ENCODE measurements at regions not wholly inside any gene's neighbourhood (a gene's known extent, or its start where the extent isn't known, plus 50 kb on each side); places are given as distances from the start of the nearest gene placed in this dataset.

DNA sequence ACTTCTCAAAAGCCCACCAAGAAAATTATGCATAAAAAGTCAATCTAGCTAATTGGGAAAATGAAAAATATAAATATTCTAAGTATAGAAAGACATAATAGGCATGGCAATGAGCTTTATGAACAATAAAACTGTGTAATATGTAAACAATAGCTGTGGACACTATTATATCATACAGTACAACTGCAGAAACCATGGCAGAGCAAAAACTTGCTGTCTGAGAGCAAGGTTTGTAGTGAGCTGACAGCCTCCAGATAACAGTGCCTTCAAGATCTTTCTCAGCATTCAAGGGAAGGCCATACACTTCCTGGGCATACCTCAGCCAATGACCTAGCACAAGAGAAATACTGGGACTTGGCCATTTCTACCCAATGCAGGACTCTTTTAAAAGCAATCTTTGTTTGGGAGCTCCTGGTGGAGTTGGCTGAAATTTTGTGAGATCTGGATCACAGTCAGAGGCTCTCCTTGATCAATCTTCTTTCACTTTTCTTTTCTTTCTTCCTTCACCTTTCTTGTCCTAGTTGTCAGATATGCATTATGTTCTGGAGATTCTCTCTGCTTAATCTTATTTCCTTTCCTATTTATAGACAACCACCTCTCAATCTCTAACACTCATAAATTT is 427.2 kb upstream of the UBE2E3 start:
- Histone ChIP-seq H3K14ac (replicated peaks; ENCODE audit: low read depth, low read length) (no peak overlapping the region), H3K4me2 (ENCODE audit: low read depth, low read length) (no peak overlapping the region), H3K4ac (ENCODE audit: low read depth, low read length) (no peak overlapping the region), H2AFZ (replicated peaks; ENCODE audit: low read length, poor library complexity) (no peak overlapping the region), H4K91ac (ENCODE audit: insufficient read depth, low read depth, low read length) (no peak overlapping the region), H3K18ac (ENCODE audit: low read depth, low read length) (0 out of 2 replicates have a peak overlapping the region, but pooled peaks have one; percentile 27), H3K9me3 (ENCODE audit: control insufficient read depth, insufficient read depth, low read length) (no peaks in the 10 kb centered on the region), H2AK5ac (ENCODE audit: low read depth, low read length) (no peak overlapping the region), H2BK15ac (ENCODE audit: low read depth, low read length) (no peak overlapping the region), H3K36me3 (ENCODE audit: control insufficient read depth, insufficient read depth, low read length) (no peaks in the 10 kb centered on the region), H3K27ac (ENCODE audit: insufficient read depth, low read length) (no peak overlapping the region), H2BK20ac (ENCODE audit: low read depth, low read length) (no peak overlapping the region), H4K8ac (ENCODE audit: low read depth in 2 of 2, low read length in 2 of 2) (no peak overlapping the region), H3K56ac (ENCODE audit: extremely low read depth, insufficient read depth, low read length) (no peak overlapping the region), H3K23ac (ENCODE audit: low read depth, low read length) (no peak overlapping the region), H3K79me1 (ENCODE audit: low read depth in 1 of 2, low read length in 2 of 2) (no peaks in the 10 kb centered on the region), H3K9me1 (ENCODE audit: insufficient read depth, low read length) (no peaks in the 10 kb centered on the region), H4K20me1 (ENCODE audit: insufficient read depth, low read length) (no peaks in the 10 kb centered on the region), H3K4me3 (ENCODE audit: insufficient read depth, low read depth, low read length) (no peak overlapping the region), H2AK9ac (replicated peaks; ENCODE audit: low read depth, low read length, poor library complexity) (no peak overlapping the region), H4K5ac (ENCODE audit: low read depth, low read length) (no peak overlapping the region), H2BK5ac (ENCODE audit: low read depth, low read length, poor library complexity, severe bottlenecking) (no peak overlapping the region), H3K4me1 (ENCODE audit: control insufficient read depth, insufficient read depth, low read length) (no peaks in the 10 kb centered on the region), H3K9ac (ENCODE audit: low read depth, low read length) (no peak overlapping the region), H2BK120ac (ENCODE audit: low read depth, low read length) (no peak overlapping the region), H3K27me3 (ENCODE audit: control insufficient read depth, insufficient read depth, low read length) (no peaks in the 10 kb centered on the region)
- BruUV-seq (replicated peaks) = no TSS peak
- CTCF ChIA-PET = no interaction called here
- no peak for TF ChIP-seq SMC3 (IDR thresholded peaks at IDR 0.05; ENCODE audit: low read depth, low read length)
- no peak for TF ChIP-seq MAZ (IDR thresholded peaks at IDR 0.05; ENCODE audit: borderline replicate concordance, low read depth, low read length)
- TF ChIP-seq MAFK (IDR thresholded peaks at IDR 0.05; ENCODE audit: low read depth, low read length) = no peak
- TF ChIP-seq NFE2L2 (IDR thresholded peaks at IDR 0.05; ENCODE audit: low read depth, low read length) = no peak
- no peak for TF ChIP-seq MXI1 (IDR thresholded peaks at IDR 0.05; ENCODE audit: borderline replicate concordance, low read depth, low read length)
- TF ChIP-seq RFX5 (IDR thresholded peaks at IDR 0.05; ENCODE audit: low read depth, low read length) = no peak
- no peak for TF ChIP-seq BHLHE40 (IDR thresholded peaks at IDR 0.05; ENCODE audit: low read depth, low read length)
- no peak for TF ChIP-seq RCOR1 (IDR thresholded peaks at IDR 0.05; ENCODE audit: insufficient replicate concordance, low read length)
- TF ChIP-seq POLR2A (IDR thresholded peaks at IDR 0.05; ENCODE audit: low read depth, low read length) = no peak
- TF ChIP-seq ELK1 (IDR thresholded peaks at IDR 0.05; ENCODE audit: borderline replicate concordance, low read depth, low read length) = no peak
- no peak for TF ChIP-seq USF2 (IDR thresholded peaks at IDR 0.05; ENCODE audit: low read depth, low read length)
- no peak for TF ChIP-seq CTCF (conservative IDR thresholded peaks at IDR 0.05; ENCODE audit: low read depth, low read length)
- no peak for TF ChIP-seq CHD1 (IDR thresholded peaks at IDR 0.05; ENCODE audit: low read depth, low read length)
- ATAC-seq (ENCODE audit: low read depth) = no peak
- in situ Hi-C loops (cut with MboI; ENCODE audit: low sequenced_read_pairs) (no loop called here), intact Hi-C loops (cut with micrococcal nuclease) (no loop called here), dilution Hi-C loops (cut with HindIII; ENCODE audit: low sequenced_read_pairs, unreplicated experiment) (no loop called here)
- POLR2A ChIA-PET (ENCODE audit: unreplicated experiment) = no interaction called here
- no peak for DNase-seq
